Endothelial cell of umbilical vein (primary cell): ENCODE measurements at regions not wholly inside any gene's neighbourhood (a gene's known extent, or its start where the extent isn't known, plus 50 kb on each side); places are given as distances from the start of the nearest gene placed in this dataset.

Experiments used
- BruUV-seq: library from RNA; stranded (reverse); fragments of 400-500 nt; replicated peaks from 2 replicates; lab custom pipeline; 2021; lab: Mats Ljungman, UMichigan
- CTCF ChIA-PET: fragments of 300-600, 350-600 bp; sonication (Branson Sonifier 250); formaldehyde crosslinking; loops from one replicate; lab custom pipeline; 2021; ENCODE audit warnings: antibody characterized with exemption, inconsistent platforms; lab: Charles Lee
- POLR2A ChIA-PET: fragments of 300-600, 350-600 bp; sonication (Branson Sonifier 250); formaldehyde crosslinking; loops from one replicate; lab custom pipeline; 2021; ENCODE audit warnings: antibody characterized with exemption, inconsistent platforms; lab: Charles Lee
- DNase-seq: peaks from one replicate; pipeline ENCODE4 v3.0.0-alpha.2; 2011; ENCODE audit warnings: low read depth, low spot score
- FAIRE-seq: peaks from 2 replicates; lab custom pipeline; 2011; peaks lifted over from hg19 to GRCh38; lab: Jason Lieb, UNC
- H2AFZ ChIP-seq: 2 replicates; pipeline ENCODE4 v1.6.0; 2012; ENCODE audit warnings: low read depth, low read length, control low read depth, inconsistent platforms
- H3K27ac ChIP-seq: 2 replicates; pipeline ENCODE4 v1.5.1; 2011; ENCODE audit warnings: low read depth, mild to moderate bottlenecking, control low read depth, low read length, moderate library complexity; ENCODE audit not compliant: insufficient read depth
- H3K27me3 ChIP-seq, 2 experiments: 2 replicates each; pipeline versions ENCODE4 v1.6.0 to v1.6.1; 2011; ENCODE audit warnings: low read length in 2 of 2, mixed read lengths in 1 of 2; ENCODE audit not compliant: control insufficient read depth in 2 of 2, insufficient read depth in 2 of 2
- H3K36me3 ChIP-seq, 2 experiments: 2 replicates in 1 of 2; 3 replicates in 1 of 2; pipeline ENCODE4 v1.5.1; 2011; ENCODE audit warnings: low read length in 2 of 2, mild to moderate bottlenecking in 1 of 2, moderate library complexity in 1 of 2; ENCODE audit not compliant: control insufficient read depth in 2 of 2, insufficient read depth in 2 of 2; ENCODE audit errors: extremely low read depth in 1 of 2
- H3K4me1 ChIP-seq: 3 replicates; pipeline ENCODE4 v1.5.1; 2011; ENCODE audit warnings: mild to moderate bottlenecking, low read length; ENCODE audit not compliant: control insufficient read depth, insufficient read depth; ENCODE audit errors: extremely low read depth
- H3K4me2 ChIP-seq: 2 replicates; pipeline ENCODE4 v1.6.1; 2011; ENCODE audit warnings: low read length, control low read depth, mixed read lengths; ENCODE audit not compliant: insufficient read depth
- H3K4me3 ChIP-seq, 3 experiments: fragments of 200-600 bp in 1 of 3; sonication (generic), shearing (Covaris generic) in 1 of 3; replicated peaks in 1 of 3; 2 replicates each; pipeline ENCODE4 v1.5.1; 2011 to 2016; ENCODE audit warnings: control low read depth in 3 of 3, low read length in 3 of 3, mild to moderate bottlenecking in 2 of 3, inconsistent platforms in 1 of 3, low read depth in 1 of 3, moderate library complexity in 1 of 3; ENCODE audit not compliant: insufficient read depth in 1 of 3
- H3K79me2 ChIP-seq: 2 replicates; pipeline ENCODE4 v1.6.0; 2012; ENCODE audit warnings: low read length, inconsistent platforms; ENCODE audit not compliant: control insufficient read depth, insufficient read depth
- H3K9ac ChIP-seq: replicated peaks from 2 replicates; pipeline ENCODE3; 2011; ENCODE audit warnings: low read length, control low read depth; ENCODE audit not compliant: insufficient read depth; ENCODE audit errors: extremely low read depth
- H3K9me1 ChIP-seq: replicated peaks from 3 replicates; pipeline ENCODE4 v1.6.0; 2011; ENCODE audit warnings: mild to moderate bottlenecking, low read length; ENCODE audit not compliant: control insufficient read depth, insufficient read depth; ENCODE audit errors: extremely low read depth
- H3K9me3 ChIP-seq: replicated peaks from 2 replicates; pipeline ENCODE4 v1.5.1; 2012; ENCODE audit warnings: low read length, inconsistent platforms; ENCODE audit not compliant: control insufficient read depth, insufficient read depth
- H4K20me1 ChIP-seq: replicated peaks from 2 replicates; pipeline ENCODE3; 2011; ENCODE audit warnings: mild to moderate bottlenecking, low read length; ENCODE audit not compliant: control insufficient read depth, insufficient read depth; ENCODE audit errors: extremely low read depth
- CTCF ChIP-seq, 2 donors: IDR thresholded peaks; 1 replicate in 1 of 2; 2 replicates in 1 of 2; pipeline ENCODE4 v1.5.1; 2011; ENCODE audit warnings: low read length in 2 of 2, mild to moderate bottlenecking in 2 of 2, moderate library complexity in 2 of 2, control low read depth in 1 of 2, inconsistent platforms in 1 of 2, low read depth in 1 of 2; ENCODE audit not compliant: insufficient read depth in 1 of 2; ENCODE audit errors: extremely low read depth in 1 of 2
- EZH2 ChIP-seq: IDR thresholded peaks from 2 replicates; pipeline ENCODE4 v1.6.1; 2012; ENCODE audit warnings: borderline replicate concordance, low read depth, mild to moderate bottlenecking, moderate library complexity, low read length, inconsistent platforms; ENCODE audit not compliant: severe bottlenecking
- FOS ChIP-seq: IDR thresholded peaks from 2 replicates; pipeline ENCODE4 v1.6.1; 2011; ENCODE audit warnings: mild to moderate bottlenecking, low read length, moderate library complexity, borderline replicate concordance; ENCODE audit not compliant: insufficient read depth
- GATA2 ChIP-seq: IDR thresholded peaks from 2 replicates; pipeline ENCODE4 v1.7.0; 2011; ENCODE audit warnings: low read depth, mild to moderate bottlenecking, moderate library complexity, mixed read lengths, low read length; ENCODE audit not compliant: insufficient read length, insufficient read depth
- JUN ChIP-seq: IDR thresholded peaks from 2 replicates; pipeline ENCODE4 v1.6.1; 2011; ENCODE audit warnings: borderline replicate concordance, low read depth; ENCODE audit not compliant: insufficient read length, insufficient read depth
- MAX ChIP-seq: IDR thresholded peaks from 2 replicates; pipeline ENCODE4 v1.6.1; 2011; ENCODE audit not compliant: insufficient read depth, insufficient read length
- MYC ChIP-seq: IDR thresholded peaks from one replicate; pipeline ENCODE4 v1.6.1; 2011; ENCODE audit warnings: mild to moderate bottlenecking, low read depth, low read length
- POLR2A ChIP-seq: IDR thresholded peaks from 2 replicates; pipeline ENCODE4 v1.6.1; 2012; ENCODE audit warnings: low read depth, mild to moderate bottlenecking, control low read depth, low read length
- POLR2AphosphoS5 ChIP-seq: IDR thresholded peaks from 2 replicates; pipeline ENCODE4 v1.6.1; 2012; ENCODE audit warnings: low read depth, mild to moderate bottlenecking, control low read depth, low read length, moderate library complexity; ENCODE audit not compliant: insufficient read depth
- dilution Hi-C: fragments of 300-500 bp; cut with MboI; formaldehyde crosslinking; loops from one replicate; pipeline ENCODE4 v1.15.0; 2019; ENCODE audit warnings: low sequenced_read_pairs; ENCODE audit not compliant: extremely low pct_ligation_motif_present
- intact Hi-C: fragments of 100-400 bp; cut with micrococcal nuclease; formaldehyde crosslinking; loops from one replicate; pipeline ENCODE4 v1.10.0; 2022

GRCh38 chr14:28895389-28895788 is 128.8 kb downstream of the FOXG1 start:
- dilution Hi-C loops = no loop called here
- Histone ChIP-seq H3K79me2 (no peaks in the 10 kb centered on the region), H3K4me1 (no peaks in the 10 kb centered on the region), H3K4me2 (no peak overlapping the region), H3K9me1 (no peaks in the 10 kb centered on the region), H3K27me3 (no peaks in the 10 kb centered on the region), H3K4me3 (no peak overlapping the region), H3K27ac (no peak overlapping the region), H3K36me3 (no peaks in the 10 kb centered on the region), H2AFZ (no peak overlapping the region), H3K9me3 (no peaks in the 10 kb centered on the region), H3K9ac (no peak overlapping the region), H4K20me1 (no peaks in the 10 kb centered on the region)
- intact Hi-C loops = no loop called here
- BruUV-seq = no TSS peak
- CTCF ChIA-PET = no interaction called here
- POLR2A ChIA-PET = no interaction called here
- DNase-seq (no peak), FAIRE-seq (no peak)
- no peak for TF ChIP-seq MAX
- TF ChIP-seq POLR2AphosphoS5 = no peak
- TF ChIP-seq EZH2 = no peak
- TF ChIP-seq POLR2A = no peak
- TF ChIP-seq JUN = no peak
- TF ChIP-seq MYC = no peak
- no peak for TF ChIP-seq CTCF (IDR thresholded peaks at IDR 0.05; ENCODE audit: extremely low read depth in 1 of 2, insufficient read depth in 1 of 2, low read depth in 1 of 2, low read length in 2 of 2)
- TF ChIP-seq GATA2 = no peak
- TF ChIP-seq FOS = no peak
